Retinal pigment epithelial cell (primary cell): ENCODE measurements at regions not wholly inside any gene's neighbourhood (a gene's known extent, or its start where the extent isn't known, plus 50 kb on each side); places are given as distances from the start of the nearest gene placed in this dataset.

Source experiments
- DNase-seq: peaks from one replicate; pipeline ENCODE4 v3.0.0-alpha.2; 2010; ENCODE audit warnings: low read depth
- H3K4me3 ChIP-seq: 2 replicates; pipeline ENCODE4 v1.5.1; 2011; ENCODE audit warnings: mild to moderate bottlenecking, low read length, control low read depth, moderate library complexity
- TF ChIP-seq, protein P1 (sequence below): conservative IDR thresholded peaks from 2 replicates; pipeline ENCODE4 v1.5.1; 2011; ENCODE audit warnings: low read depth, low read length, control low read depth, inconsistent platforms

DNA sequence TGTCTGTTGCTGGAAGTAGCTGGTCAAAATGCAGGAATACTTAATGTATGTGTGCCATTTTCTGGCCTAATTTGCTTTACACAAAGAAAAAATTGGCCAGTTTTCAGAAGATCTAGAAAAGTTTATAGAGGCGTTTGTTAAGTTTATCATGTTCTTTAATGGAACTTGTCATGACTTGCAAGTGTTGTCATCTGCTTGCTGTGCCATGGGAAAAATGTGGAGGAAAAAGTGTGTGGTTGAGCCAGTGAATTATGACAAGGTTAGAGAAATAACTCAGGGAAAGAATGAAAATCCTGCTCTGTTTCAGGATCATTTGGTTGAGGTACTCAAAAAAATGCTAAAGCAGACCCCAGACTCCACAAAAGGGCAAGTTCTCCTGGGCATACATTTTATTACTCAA, 301.6 kb upstream of the CDH2 start:
- no peak overlapping the region for H3K4me3 ChIP-seq
- DNase-seq: no peak
- TF ChIP-seq, protein P1, sequence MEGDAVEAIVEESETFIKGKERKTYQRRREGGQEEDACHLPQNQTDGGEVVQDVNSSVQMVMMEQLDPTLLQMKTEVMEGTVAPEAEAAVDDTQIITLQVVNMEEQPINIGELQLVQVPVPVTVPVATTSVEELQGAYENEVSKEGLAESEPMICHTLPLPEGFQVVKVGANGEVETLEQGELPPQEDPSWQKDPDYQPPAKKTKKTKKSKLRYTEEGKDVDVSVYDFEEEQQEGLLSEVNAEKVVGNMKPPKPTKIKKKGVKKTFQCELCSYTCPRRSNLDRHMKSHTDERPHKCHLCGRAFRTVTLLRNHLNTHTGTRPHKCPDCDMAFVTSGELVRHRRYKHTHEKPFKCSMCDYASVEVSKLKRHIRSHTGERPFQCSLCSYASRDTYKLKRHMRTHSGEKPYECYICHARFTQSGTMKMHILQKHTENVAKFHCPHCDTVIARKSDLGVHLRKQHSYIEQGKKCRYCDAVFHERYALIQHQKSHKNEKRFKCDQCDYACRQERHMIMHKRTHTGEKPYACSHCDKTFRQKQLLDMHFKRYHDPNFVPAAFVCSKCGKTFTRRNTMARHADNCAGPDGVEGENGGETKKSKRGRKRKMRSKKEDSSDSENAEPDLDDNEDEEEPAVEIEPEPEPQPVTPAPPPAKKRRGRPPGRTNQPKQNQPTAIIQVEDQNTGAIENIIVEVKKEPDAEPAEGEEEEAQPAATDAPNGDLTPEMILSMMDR: no peak

DNA sequence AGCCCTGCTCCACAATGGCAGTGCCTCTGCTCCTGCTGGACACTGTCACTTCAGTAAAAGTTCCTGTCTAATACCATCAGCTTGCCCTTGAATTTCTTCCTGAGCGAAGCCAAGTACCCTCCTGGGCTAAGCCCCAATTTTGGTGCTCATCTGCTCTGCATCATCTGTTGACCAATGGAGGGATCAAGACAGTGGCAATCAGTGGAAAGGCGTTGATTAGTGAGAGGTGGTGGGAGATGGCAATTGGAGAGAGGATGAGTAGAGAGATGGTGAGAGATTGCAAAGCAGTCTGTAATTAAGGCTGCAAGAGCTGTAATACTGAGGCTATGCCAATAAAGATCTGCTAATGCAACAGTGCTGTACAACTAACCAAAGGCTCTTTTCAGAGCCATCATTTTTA, 299.4 kb upstream of the CDH2 start:
- DNase-seq: no peak
- TF ChIP-seq, protein P1: no peak
- H3K4me3 ChIP-seq: no peak overlapping the region

DNA sequence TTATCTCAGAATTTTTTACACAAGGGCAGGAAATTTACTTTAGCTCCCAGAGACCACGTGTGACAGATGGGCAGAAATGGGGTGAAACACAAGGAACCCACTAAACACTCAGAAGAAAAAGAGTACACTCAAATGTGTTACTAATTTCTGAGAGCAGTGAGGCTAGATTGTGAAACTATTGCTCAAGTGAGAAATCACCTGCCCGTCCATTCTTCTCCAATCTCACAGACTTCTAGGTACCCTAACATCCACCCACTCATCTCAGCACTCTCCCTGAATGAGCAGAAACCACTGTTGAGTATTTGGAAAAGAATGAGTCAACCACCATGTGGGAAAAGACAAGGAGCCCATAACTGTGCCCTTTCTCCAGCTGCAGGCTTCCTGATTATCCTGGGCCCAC, 293.0 kb upstream of the CDH2 start:
- TF ChIP-seq, protein P1: no peak
- no peak for DNase-seq

DNA sequence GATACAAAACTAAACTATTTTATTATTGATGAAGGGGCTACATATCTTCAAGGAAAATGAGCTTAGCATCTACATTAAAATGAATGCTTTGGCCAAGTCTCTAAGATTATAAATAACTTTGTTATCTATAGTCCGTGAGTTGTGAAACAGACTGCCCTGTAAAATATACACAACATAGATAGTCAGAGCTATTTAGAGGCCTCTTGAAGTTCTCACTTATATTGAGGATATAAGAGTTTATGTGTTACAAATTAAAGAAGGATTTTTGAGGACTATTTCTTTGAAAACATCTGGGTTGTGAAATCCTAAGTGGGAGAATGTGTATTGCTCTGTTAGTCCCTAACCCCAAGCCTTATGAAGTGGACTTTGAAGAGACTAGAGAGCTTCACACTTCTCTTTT, 292.0 kb upstream of the CDH2 start:
- H3K4me3 ChIP-seq: no peak overlapping the region
- no peak for DNase-seq
- TF ChIP-seq, protein P1: no peak

More for the DNA sequence above, 293.0 kb upstream of the CDH2 start:
- H3K4me3 ChIP-seq: no peak overlapping the region

DNA sequence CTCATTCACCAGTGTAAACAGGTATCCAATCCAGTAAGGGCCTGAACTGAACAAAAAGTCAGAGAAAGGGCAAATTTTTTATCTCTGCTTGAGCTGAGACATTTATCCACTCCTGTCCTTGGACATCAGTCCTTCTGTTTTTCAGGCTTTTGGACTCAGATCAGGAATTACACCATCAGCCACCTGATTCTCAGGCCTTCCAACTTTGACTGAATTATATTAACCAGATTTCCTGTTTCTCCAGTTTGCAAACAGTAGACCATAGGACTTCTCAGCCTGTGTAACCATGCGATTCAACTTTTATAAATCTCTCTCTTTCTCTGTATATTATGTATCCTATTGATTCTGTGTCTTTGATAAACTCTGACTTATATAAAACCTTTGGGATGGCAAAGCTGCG, 289.3 kb upstream of the CDH2 start:
- TF ChIP-seq, protein P1: no peak
- DNase-seq: no peak
- H3K4me3 ChIP-seq: no peak overlapping the region

DNA sequence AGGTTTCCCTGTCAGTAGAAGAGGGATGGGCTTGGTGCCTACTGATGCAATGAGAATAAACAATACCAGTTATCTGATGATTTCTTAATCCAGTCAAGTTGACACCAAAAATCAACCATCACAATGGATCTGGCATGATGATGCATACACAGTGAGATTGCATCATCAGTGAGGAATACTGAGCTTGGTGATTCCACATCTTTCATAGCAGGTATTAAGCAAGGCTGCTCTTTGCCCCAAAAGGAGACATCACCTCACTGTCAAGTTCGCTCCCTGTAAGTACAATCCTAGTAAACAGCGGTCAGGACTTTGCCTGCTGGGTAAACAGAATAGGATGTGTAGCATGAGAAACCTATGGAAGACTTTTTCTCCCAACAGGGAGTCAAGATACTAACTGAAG, 282.7 kb upstream of the CDH2 start:
- TF ChIP-seq, protein P1: no peak
- no peak for DNase-seq
- no peak overlapping the region for H3K4me3 ChIP-seq

DNA sequence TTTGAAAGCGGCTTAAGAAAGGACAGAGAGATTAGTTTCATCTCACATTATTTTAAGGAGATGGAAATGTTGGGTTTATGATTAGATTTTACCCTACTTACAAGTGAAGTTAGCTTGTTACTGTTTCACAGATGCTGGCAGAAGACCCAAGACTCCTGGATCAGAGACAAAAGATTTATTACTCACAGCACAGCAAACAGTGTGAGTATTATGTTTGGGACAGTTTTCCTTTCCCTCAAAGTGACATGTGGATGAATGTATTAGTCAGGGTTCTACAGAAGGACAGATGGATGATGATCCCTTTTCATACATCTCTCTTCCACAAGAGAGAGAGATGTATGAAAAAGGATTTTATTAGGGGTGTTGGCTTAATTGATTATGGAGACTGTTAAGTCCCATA, 281.8 kb upstream of the CDH2 start:
- H3K4me3 ChIP-seq: no peak overlapping the region
- no peak for DNase-seq
- TF ChIP-seq, protein P1: no peak
